Kidney (tissue), 13 donors: ENCODE measurements at regions not wholly inside any gene's neighbourhood (a gene's known extent, or its start where the extent isn't known, plus 50 kb on each side); places are given as distances from the start of the nearest gene placed in this dataset.

ENCODE experiments used
- DNase-seq, 5 donors: peaks; one replicate each; pipeline ENCODE4 v3.0.0-alpha.2; 2013 to 2020
- FAIRE-seq: peaks from 2 replicates; lab custom pipeline; 2012; peaks lifted over from hg19 to GRCh38; lab: Jason Lieb, UNC
- H3K27ac ChIP-seq, 2 donors: one replicate each; pipeline ENCODE4 v1.7.0; 2013; ENCODE audit warnings: low read depth in 2 of 2, low read length in 2 of 2, inconsistent platforms in 1 of 2
- H3K27me3 ChIP-seq: one replicate; pipeline ENCODE4 v1.7.1; 2013; ENCODE audit warnings: low read length, inconsistent platforms; ENCODE audit not compliant: control insufficient read depth, insufficient read depth
- H3K36me3 ChIP-seq, 3 donors: one replicate each; pipeline versions ENCODE4 v1.7.0 to v1.7.1; 2013; ENCODE audit warnings: low read length in 3 of 3, control low read depth in 1 of 3, inconsistent platforms in 1 of 3; ENCODE audit not compliant: insufficient read depth in 3 of 3, control insufficient read depth in 2 of 3
- H3K4me1 ChIP-seq, 3 donors: one replicate each; pipeline versions ENCODE4 v1.7.0 to v1.7.1; 2013; ENCODE audit warnings: low read length in 3 of 3, inconsistent platforms in 1 of 3, low read depth in 1 of 3; ENCODE audit not compliant: control insufficient read depth in 2 of 3, insufficient read depth in 2 of 3
- H3K4me3 ChIP-seq, 3 donors: one replicate each; pipeline versions ENCODE4 v1.7.0 to v1.8.1; 2013; ENCODE audit warnings: low read length in 3 of 3, control low read depth in 1 of 3, inconsistent platforms in 1 of 3
- H3K9ac ChIP-seq, 3 donors: one replicate each; pipeline versions ENCODE4 v1.7.0 to v1.7.1; 2013; ENCODE audit warnings: low read length in 3 of 3, control low read depth in 1 of 3, inconsistent platforms in 1 of 3
- H3K9me3 ChIP-seq, 3 donors: one replicate each; pipeline versions ENCODE4 v1.7.0 to v1.7.1; 2013; ENCODE audit warnings: low read length in 3 of 3, control low read depth in 1 of 3, inconsistent platforms in 1 of 3; ENCODE audit not compliant: control insufficient read depth in 2 of 3, insufficient read depth in 1 of 3
- intact Hi-C: fragments of 100-400 bp; cut with DNase I; formaldehyde crosslinking; loops from one replicate; pipeline ENCODE4 v1.11.1; 2022
- TF ChIP-seq, protein P1 (sequence below): IDR thresholded peaks from 3 replicates; pipeline ENCODE4 v1.5.1; 2012; ENCODE audit warnings: mild to moderate bottlenecking, moderate library complexity, borderline replicate concordance; ENCODE audit not compliant: insufficient read depth; ENCODE audit errors: extremely low read depth
- donor health status: control.
- donor health status: control.
- donor health status: control.
- donor health status: control.
- donor health status: control.
- donor health status: DM: yes; HTN: yes; CAD: no.
- donor health status: Normal renal cell carcinoma (clear cell type).

DNA sequence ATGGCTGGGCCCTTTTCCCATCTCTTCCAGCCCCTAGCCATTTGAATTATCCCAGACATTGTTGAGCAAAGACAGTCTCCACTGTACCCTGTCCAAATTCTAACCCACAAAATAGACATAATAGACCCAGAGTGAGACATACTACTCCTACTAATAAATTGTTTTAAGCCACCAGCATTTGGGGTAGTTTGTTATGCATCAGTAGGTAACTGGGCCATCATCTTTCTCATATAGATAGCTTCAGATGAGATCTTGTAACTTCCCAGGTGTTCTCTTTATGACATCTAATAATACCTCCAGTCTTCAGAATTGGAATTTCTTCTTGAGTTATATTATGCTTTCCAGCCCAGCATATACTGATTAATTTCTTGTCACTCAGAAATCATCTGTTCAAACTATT lies 117.2 kb upstream of the OTUD4 start:
- no peak overlapping the region for H3K27ac ChIP-seq
- no peaks in the 10 kb centered on the region for H3K27me3 ChIP-seq
- no peaks in the 10 kb centered on the region for H3K4me1 ChIP-seq
- TF ChIP-seq, protein P1, sequence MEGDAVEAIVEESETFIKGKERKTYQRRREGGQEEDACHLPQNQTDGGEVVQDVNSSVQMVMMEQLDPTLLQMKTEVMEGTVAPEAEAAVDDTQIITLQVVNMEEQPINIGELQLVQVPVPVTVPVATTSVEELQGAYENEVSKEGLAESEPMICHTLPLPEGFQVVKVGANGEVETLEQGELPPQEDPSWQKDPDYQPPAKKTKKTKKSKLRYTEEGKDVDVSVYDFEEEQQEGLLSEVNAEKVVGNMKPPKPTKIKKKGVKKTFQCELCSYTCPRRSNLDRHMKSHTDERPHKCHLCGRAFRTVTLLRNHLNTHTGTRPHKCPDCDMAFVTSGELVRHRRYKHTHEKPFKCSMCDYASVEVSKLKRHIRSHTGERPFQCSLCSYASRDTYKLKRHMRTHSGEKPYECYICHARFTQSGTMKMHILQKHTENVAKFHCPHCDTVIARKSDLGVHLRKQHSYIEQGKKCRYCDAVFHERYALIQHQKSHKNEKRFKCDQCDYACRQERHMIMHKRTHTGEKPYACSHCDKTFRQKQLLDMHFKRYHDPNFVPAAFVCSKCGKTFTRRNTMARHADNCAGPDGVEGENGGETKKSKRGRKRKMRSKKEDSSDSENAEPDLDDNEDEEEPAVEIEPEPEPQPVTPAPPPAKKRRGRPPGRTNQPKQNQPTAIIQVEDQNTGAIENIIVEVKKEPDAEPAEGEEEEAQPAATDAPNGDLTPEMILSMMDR = no peak
- intact Hi-C loops = no loop called here
- H3K9me3 ChIP-seq = no peaks in the 10 kb centered on the region
- H3K4me3 ChIP-seq = no peak overlapping the region
- no peak overlapping the region for H3K9ac ChIP-seq
- no peaks in the 10 kb centered on the region for H3K36me3 ChIP-seq
- FAIRE-seq = no peak
- no peak for DNase-seq

DNA sequence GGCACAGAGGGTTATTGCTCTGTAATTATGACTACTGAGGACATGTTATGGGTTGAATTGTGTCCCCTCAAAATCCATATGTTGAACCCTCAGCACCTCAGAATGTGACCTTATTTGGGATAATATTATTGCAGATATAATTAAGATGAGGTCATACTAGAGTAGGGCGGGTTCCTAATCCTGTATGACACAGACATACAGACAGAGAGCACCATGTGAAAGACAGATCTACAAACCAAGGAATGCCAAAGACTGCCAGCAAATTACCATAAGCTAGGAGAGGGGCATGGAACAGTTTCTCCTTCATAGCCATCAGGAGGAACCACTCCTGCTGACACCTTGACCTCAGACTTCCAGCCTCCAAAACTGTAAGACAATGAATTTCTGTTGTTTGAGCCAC lies 115.2 kb upstream of the OTUD4 start:
- DNase-seq (no peak), FAIRE-seq (no peak)
- H3K4me1 ChIP-seq = no peaks in the 10 kb centered on the region
- TF ChIP-seq, protein P1 = no peak
- no peaks in the 10 kb centered on the region for H3K9me3 ChIP-seq
- H3K27ac ChIP-seq = no peak overlapping the region
- H3K36me3 ChIP-seq = no peaks in the 10 kb centered on the region
- no peak overlapping the region for H3K9ac ChIP-seq
- H3K27me3 ChIP-seq = no peaks in the 10 kb centered on the region
- intact Hi-C loops = no loop called here
- H3K4me3 ChIP-seq = no peak overlapping the region

DNA sequence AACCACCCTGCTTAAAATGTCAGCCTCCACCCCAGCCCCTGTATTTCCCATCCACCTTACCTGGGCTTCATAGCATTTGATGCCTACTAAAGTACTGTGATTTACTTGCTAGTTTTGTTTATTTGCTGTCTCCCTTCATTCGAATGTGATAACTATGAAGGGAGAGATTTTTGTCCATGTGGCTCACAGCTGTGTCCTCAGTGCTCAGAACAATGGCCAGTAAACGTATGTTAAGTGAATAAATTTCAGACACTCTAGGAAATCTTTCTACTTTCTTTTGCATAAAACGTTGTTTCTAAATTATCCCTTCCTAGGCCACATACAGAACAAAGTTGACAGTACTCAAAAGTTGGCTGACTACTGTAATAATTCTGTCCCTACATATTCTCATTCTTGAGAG lies 114.7 kb upstream of the OTUD4 start:
- H3K27me3 ChIP-seq = no peaks in the 10 kb centered on the region
- no peaks in the 10 kb centered on the region for H3K9me3 ChIP-seq
- FAIRE-seq = no peak
- no peak overlapping the region for H3K27ac ChIP-seq
- no peaks in the 10 kb centered on the region for H3K4me1 ChIP-seq
- H3K4me3 ChIP-seq = no peak overlapping the region
- intact Hi-C loops = no loop called here
- H3K9ac ChIP-seq = no peak overlapping the region
- TF ChIP-seq, protein P1 = no peak
- H3K36me3 ChIP-seq = no peaks in the 10 kb centered on the region
- DNase-seq = no peak

DNA sequence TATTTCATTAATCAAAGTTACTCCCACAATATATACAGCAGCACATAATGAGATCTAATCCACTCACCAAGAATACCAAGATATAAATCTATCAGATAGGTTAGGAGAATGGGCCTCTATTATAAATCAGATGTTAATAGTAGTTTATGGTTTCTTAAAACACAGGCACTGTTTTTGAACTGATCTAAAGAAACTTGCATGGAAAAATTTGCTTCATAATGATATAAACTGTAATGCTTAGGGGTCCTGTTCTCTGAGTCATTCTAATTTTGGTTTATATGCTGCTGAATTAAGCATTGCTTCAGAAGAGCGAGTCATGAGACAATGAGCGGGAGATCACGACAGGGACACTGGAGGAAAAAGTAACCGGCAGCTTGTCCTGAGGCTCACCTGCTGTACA lies 113.3 kb upstream of the OTUD4 start:
- TF ChIP-seq, protein P1 = no peak
- H3K9me3 ChIP-seq = no peaks in the 10 kb centered on the region
- no peak overlapping the region for H3K4me3 ChIP-seq
- no peaks in the 10 kb centered on the region for H3K4me1 ChIP-seq
- DNase-seq (no peak), FAIRE-seq (no peak)
- intact Hi-C loops = no loop called here
- H3K27ac ChIP-seq = no peak overlapping the region
- H3K9ac ChIP-seq = no peak overlapping the region
- H3K36me3 ChIP-seq = no peaks in the 10 kb centered on the region
- H3K27me3 ChIP-seq = no peaks in the 10 kb centered on the region
